Muscle layer of duodenum (tissue), 2 donors: ENCODE measurements at regions not wholly inside any gene's neighbourhood (a gene's known extent, or its start where the extent isn't known, plus 50 kb on each side); places are given as distances from the start of the nearest gene placed in this dataset.

Experiments used
- H3K27ac ChIP-seq: one replicate; pipeline ENCODE4 v1.7.0; 2013; ENCODE audit warnings: mild to moderate bottlenecking, low read length
- H3K27me3 ChIP-seq: one replicate; pipeline ENCODE4 v1.7.0; 2013; ENCODE audit warnings: low read depth, mild to moderate bottlenecking, control low read depth, low read length
- H3K36me3 ChIP-seq, 2 donors: one replicate each; pipeline ENCODE4 v1.7.0; 2013; ENCODE audit warnings: low read length in 2 of 2, control low read depth in 1 of 2, mild to moderate bottlenecking in 1 of 2; ENCODE audit not compliant: insufficient read depth in 2 of 2, control insufficient read depth in 1 of 2
- H3K4me1 ChIP-seq, 2 donors: one replicate each; pipeline ENCODE4 v1.7.0; 2013; ENCODE audit warnings: low read length in 2 of 2, mild to moderate bottlenecking in 2 of 2, control low read depth in 1 of 2, moderate library complexity in 1 of 2; ENCODE audit not compliant: insufficient read depth in 2 of 2, control insufficient read depth in 1 of 2
- H3K4me3 ChIP-seq, 2 donors: one replicate each; pipeline ENCODE4 v1.7.0; 2013; ENCODE audit warnings: low read length in 2 of 2, low read depth in 1 of 2, mild to moderate bottlenecking in 1 of 2
- H3K9me3 ChIP-seq, 2 donors: one replicate each; pipeline ENCODE4 v1.7.0; 2013; ENCODE audit warnings: low read length in 2 of 2, control low read depth in 1 of 2, mild to moderate bottlenecking in 1 of 2; ENCODE audit not compliant: control insufficient read depth in 1 of 2
- donor health status: healthy.

DNA sequence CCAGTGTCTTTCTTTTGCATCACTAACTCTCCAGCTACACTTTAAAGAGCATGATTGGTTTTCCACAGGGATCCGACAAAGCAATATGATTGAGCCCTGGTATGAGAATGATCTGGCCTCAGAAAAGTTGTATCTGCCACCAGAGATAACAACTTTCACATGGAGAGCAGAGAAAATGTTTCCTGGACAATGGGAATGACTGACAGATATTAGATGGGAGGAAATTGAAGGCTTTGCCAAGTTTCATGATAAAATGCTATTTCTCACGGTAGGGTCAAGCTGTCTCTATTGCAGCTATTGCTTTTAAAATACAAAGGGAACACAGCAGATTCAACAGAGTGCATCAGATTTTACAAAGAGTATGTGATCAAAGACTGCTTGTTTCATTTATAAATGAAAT is 56.4 kb upstream of the GLIS3 start:
- Histone ChIP-seq H3K36me3 (no peaks in the 10 kb centered on the region), H3K4me3 (no peak overlapping the region), H3K27ac (no peak overlapping the region), H3K27me3 (no peaks in the 10 kb centered on the region), H3K4me1 (no peaks in the 10 kb centered on the region), H3K9me3 (no peaks in the 10 kb centered on the region)

- Histone ChIP-seq H3K36me3 (no peaks in the 10 kb centered on the region), H3K27me3 (no peaks in the 10 kb centered on the region), H3K9me3 (no peaks in the 10 kb centered on the region), H3K4me3 (no peak overlapping the region), H3K4me1 (no peaks in the 10 kb centered on the region), H3K27ac (no peak overlapping the region)
Measured at GRCh38 chr9:4353236-4353635, 53.4 kb upstream of the GLIS3 start.

GRCh38 chr9:4349816-4350418 is 50.0 kb upstream of the GLIS3 start:
- Histone ChIP-seq H3K4me1 (no peaks in the 10 kb centered on the region), H3K9me3 (no peaks in the 10 kb centered on the region), H3K27ac (no peak overlapping the region), H3K27me3 (no peaks in the 10 kb centered on the region), H3K4me3 (no peak overlapping the region), H3K36me3 (no peaks in the 10 kb centered on the region)
